ENCODE measurements at regions not wholly inside any gene's neighbourhood (a gene's known extent, or its start where the extent isn't known, plus 50 kb on each side); places are given as distances from the start of the nearest gene placed in this dataset.

DNA sequence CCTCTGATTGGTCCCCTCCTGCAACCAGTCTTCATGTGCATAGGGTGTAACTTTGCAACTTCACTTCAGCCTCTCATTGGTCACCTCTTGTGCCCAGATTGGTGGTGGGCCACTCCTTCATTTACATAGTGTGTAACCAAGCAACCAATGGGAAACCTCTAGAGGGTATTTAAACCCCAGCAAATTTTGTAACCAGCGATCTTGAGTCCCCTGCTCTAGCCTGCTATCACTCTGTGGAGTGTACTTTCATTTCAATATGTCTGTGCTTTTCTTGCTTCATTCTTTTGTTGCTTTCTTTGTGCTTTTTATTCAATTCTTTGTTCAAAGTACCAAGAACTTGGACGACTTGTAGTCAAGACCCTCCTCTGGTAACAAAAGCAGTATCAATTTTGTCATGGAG, 1336.9 kb upstream of the SPRY2 start:
- intact Hi-C loops (cut with micrococcal nuclease), result no loop called here
- no peaks in the 10 kb centered on the region for H3K4me1 ChIP-seq (ENCODE audit: control insufficient read depth in 2 of 2, insufficient read depth in 2 of 2, low read length in 2 of 2)
- DNase-seq, result no peak
- no peaks in the 10 kb centered on the region for H4K20me1 ChIP-seq (ENCODE audit: control insufficient read depth, insufficient read depth, low read length, poor library complexity, severe bottlenecking)
- CTCF ChIA-PET, result no interaction called here
- H3K4me2 ChIP-seq (replicated peaks; ENCODE audit: low read depth, low read length, poor library complexity, severe bottlenecking), result no peak overlapping the region
- peaks cover 0 to 8% (median 2%) of the 10 kb centered on the region in 3 donors for H3K9me3 ChIP-seq (ENCODE audit: control extremely low read depth in 1 of 3, control insufficient read depth in 2 of 3, insufficient read depth in 1 of 3, low read length in 2 of 3)
- Mint-ChIP-seq H3K27ac (no peak overlapping the region), H3K27me3 (no peaks in the 10 kb centered on the region), H3K9me3 (ENCODE audit: insufficient read depth) (peaks cover 2% of the 10 kb centered on the region), H3K4me1 (no peaks in the 10 kb centered on the region), H3K4me3 (no peak overlapping the region)
- no peak for TF ChIP-seq EZH2 (IDR thresholded peaks at IDR 0.05; ENCODE audit: borderline replicate concordance, insufficient read depth, low read depth, low read length, poor library complexity, severe bottlenecking)
- TF ChIP-seq, protein P1, sequence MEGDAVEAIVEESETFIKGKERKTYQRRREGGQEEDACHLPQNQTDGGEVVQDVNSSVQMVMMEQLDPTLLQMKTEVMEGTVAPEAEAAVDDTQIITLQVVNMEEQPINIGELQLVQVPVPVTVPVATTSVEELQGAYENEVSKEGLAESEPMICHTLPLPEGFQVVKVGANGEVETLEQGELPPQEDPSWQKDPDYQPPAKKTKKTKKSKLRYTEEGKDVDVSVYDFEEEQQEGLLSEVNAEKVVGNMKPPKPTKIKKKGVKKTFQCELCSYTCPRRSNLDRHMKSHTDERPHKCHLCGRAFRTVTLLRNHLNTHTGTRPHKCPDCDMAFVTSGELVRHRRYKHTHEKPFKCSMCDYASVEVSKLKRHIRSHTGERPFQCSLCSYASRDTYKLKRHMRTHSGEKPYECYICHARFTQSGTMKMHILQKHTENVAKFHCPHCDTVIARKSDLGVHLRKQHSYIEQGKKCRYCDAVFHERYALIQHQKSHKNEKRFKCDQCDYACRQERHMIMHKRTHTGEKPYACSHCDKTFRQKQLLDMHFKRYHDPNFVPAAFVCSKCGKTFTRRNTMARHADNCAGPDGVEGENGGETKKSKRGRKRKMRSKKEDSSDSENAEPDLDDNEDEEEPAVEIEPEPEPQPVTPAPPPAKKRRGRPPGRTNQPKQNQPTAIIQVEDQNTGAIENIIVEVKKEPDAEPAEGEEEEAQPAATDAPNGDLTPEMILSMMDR (IDR thresholded peaks at IDR 0.05), result no peak
- no CpG with 5 or more reads among the region's 2 CpGs for WGBS (ENCODE audit: insufficient coverage)
- H3K79me2 ChIP-seq (ENCODE audit: control insufficient read depth, insufficient read depth, low read length), result no peaks in the 10 kb centered on the region
- H3K27me3 ChIP-seq (replicated peaks in 1 of 4; ENCODE audit: control extremely low read depth in 1 of 4, control insufficient read depth in 3 of 4, insufficient read depth in 4 of 4, low read length in 3 of 4), result no peaks in the 10 kb centered on the region
- H2AFZ ChIP-seq (ENCODE audit: insufficient read depth, low read depth, low read length, poor library complexity, severe bottlenecking), result no peak overlapping the region
- H3K27ac ChIP-seq (ENCODE audit: low read length in 2 of 2), result no peak overlapping the region
- H3K4me3 ChIP-seq (ENCODE audit: control extremely low read depth in 1 of 5, extremely low read depth in 1 of 5, insufficient read depth in 1 of 5, low read depth in 2 of 5, low read length in 4 of 5), result no peak overlapping the region
- POLR2A ChIA-PET, result no interaction called here
- no peak overlapping the region for H3K9ac ChIP-seq (ENCODE audit: low read length)
- no peaks in the 10 kb centered on the region for H3K36me3 ChIP-seq (replicated peaks in 1 of 2; ENCODE audit: control extremely low read depth in 1 of 2, control insufficient read depth in 1 of 2, extremely low read depth in 1 of 2, insufficient read depth in 2 of 2, low read length in 1 of 2)
- no peak for ATAC-seq (ENCODE audit: low read depth)

DNA sequence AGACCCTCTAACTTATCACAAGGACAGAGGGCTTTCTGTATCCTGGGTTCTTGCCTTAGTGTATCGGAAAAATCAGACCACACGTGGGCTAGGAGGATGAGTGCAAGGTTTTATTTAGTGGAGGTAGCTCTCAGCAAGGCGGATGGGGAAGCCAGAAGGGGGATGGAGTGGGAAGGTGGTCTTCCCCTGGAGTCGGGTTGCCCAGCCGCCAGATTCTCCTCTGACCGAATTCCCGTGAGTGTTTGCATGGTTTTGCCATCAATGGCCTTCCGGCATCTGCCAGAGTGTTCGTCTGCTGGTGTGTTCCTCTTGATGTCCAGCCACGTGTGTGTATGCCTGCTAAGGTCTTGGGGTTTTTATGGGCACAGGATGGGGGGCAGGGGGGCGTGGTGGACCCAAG, 1335.1 kb upstream of the SPRY2 start:
- no peak overlapping the region for H3K4me3 Mint-ChIP-seq
- 94% methylated on average over 10 of the region's 11 CpGs for WGBS (ENCODE audit: insufficient coverage)
- no peaks in the 10 kb centered on the region for H3K27me3 ChIP-seq (replicated peaks in 1 of 4; ENCODE audit: control extremely low read depth in 1 of 4, control insufficient read depth in 3 of 4, insufficient read depth in 4 of 4, low read length in 3 of 4)
- H3K9me3 Mint-ChIP-seq (ENCODE audit: insufficient read depth), result peaks cover 2% of the 10 kb centered on the region
- peaks cover 0 to 8% (median 3%) of the 10 kb centered on the region in 3 donors for H3K9me3 ChIP-seq (ENCODE audit: control extremely low read depth in 1 of 3, control insufficient read depth in 2 of 3, insufficient read depth in 1 of 3, low read length in 2 of 3)
- intact Hi-C loops (cut with micrococcal nuclease), result no loop called here
- no peak for ATAC-seq (ENCODE audit: low read depth)
- DNase-seq, result no peak
- H4K20me1 ChIP-seq (ENCODE audit: control insufficient read depth, insufficient read depth, low read length, poor library complexity, severe bottlenecking), result no peaks in the 10 kb centered on the region
- no peaks in the 10 kb centered on the region for H3K4me1 Mint-ChIP-seq
- H3K4me1 ChIP-seq (ENCODE audit: control insufficient read depth in 2 of 2, insufficient read depth in 2 of 2, low read length in 2 of 2), result no peaks in the 10 kb centered on the region
- H3K79me2 ChIP-seq (ENCODE audit: control insufficient read depth, insufficient read depth, low read length), result no peaks in the 10 kb centered on the region
- H3K36me3 ChIP-seq (replicated peaks in 1 of 2; ENCODE audit: control extremely low read depth in 1 of 2, control insufficient read depth in 1 of 2, extremely low read depth in 1 of 2, insufficient read depth in 2 of 2, low read length in 1 of 2), result no peaks in the 10 kb centered on the region
- POLR2A ChIA-PET, result no interaction called here
- no peak overlapping the region for H3K4me2 ChIP-seq (replicated peaks; ENCODE audit: low read depth, low read length, poor library complexity, severe bottlenecking)
- TF ChIP-seq EZH2 (IDR thresholded peaks at IDR 0.05; ENCODE audit: borderline replicate concordance, insufficient read depth, low read depth, low read length, poor library complexity, severe bottlenecking), result no peak
- TF ChIP-seq, protein P1 (IDR thresholded peaks at IDR 0.05), result no peak
- H3K27me3 Mint-ChIP-seq, result no peaks in the 10 kb centered on the region
- H3K27ac ChIP-seq (ENCODE audit: low read length in 2 of 2), result no peak overlapping the region
- H3K4me3 ChIP-seq (ENCODE audit: control extremely low read depth in 1 of 5, extremely low read depth in 1 of 5, insufficient read depth in 1 of 5, low read depth in 2 of 5, low read length in 4 of 5), result no peak overlapping the region
- no peak overlapping the region for H2AFZ ChIP-seq (ENCODE audit: insufficient read depth, low read depth, low read length, poor library complexity, severe bottlenecking)
- no peak overlapping the region for H3K9ac ChIP-seq (ENCODE audit: low read length)
- CTCF ChIA-PET, result no interaction called here
- no peak overlapping the region for H3K27ac Mint-ChIP-seq
